HFFc6 (cell line): ENCODE measurements at regions not wholly inside any gene's neighbourhood (a gene's known extent, or its start where the extent isn't known, plus 50 kb on each side); places are given as distances from the start of the nearest gene placed in this dataset.

Experiments
- DNase-seq: peaks from one replicate; pipeline ENCODE4 v3.0.0-alpha.2; 2018
- H3K27ac Mint-ChIP-seq: 2 replicates; pipeline ENCODE4 v1.8.0; 2020; ENCODE audit warnings: mild to moderate bottlenecking, mixed read lengths
- H3K27me3 Mint-ChIP-seq: 2 replicates; pipeline ENCODE4 v1.8.0; 2021; ENCODE audit warnings: mild to moderate bottlenecking, moderate library complexity, mixed read lengths; ENCODE audit not compliant: insufficient read depth
- H3K36me3 Mint-ChIP-seq: 2 replicates; pipeline ENCODE4 v1.8.0; 2021; ENCODE audit warnings: low read depth, mixed read lengths
- H3K4me1 Mint-ChIP-seq: 2 replicates; pipeline ENCODE4 v1.8.0; 2020; ENCODE audit warnings: low read depth, mixed read lengths
- H3K4me3 Mint-ChIP-seq: 2 replicates; pipeline ENCODE4 v1.8.0; 2020; ENCODE audit warnings: mild to moderate bottlenecking, moderate library complexity, mixed read lengths
- H3K9me3 Mint-ChIP-seq: 2 replicates; pipeline ENCODE4 v1.8.0; 2020; ENCODE audit warnings: mild to moderate bottlenecking, mixed read lengths
- CTCF ChIP-seq: fragments of 200-600 bp; sonication (generic); IDR thresholded peaks from 2 replicates; pipeline ENCODE4 v1.5.0; 2021; ENCODE audit warnings: antibody characterized with exemption, mild to moderate bottlenecking

- Mint-ChIP-seq H3K27ac (no peak overlapping the region), H3K9me3 (peaks cover 57% of the 10 kb centered on the region), H3K4me1 (no peaks in the 10 kb centered on the region), H3K27me3 (no peaks in the 10 kb centered on the region), H3K4me3 (no peak overlapping the region), H3K36me3 (no peaks in the 10 kb centered on the region)
- TF ChIP-seq CTCF = no peak
- DNase-seq = no peak
These were observed 145.6 kb upstream of the KLHL1 start for GRCh38 chr13:70253834-70254233.

GRCh38 chr13:70253411-70253810, 145.2 kb upstream of the KLHL1 start:
- H3K4me1 Mint-ChIP-seq = no peaks in the 10 kb centered on the region
- no peak overlapping the region for H3K4me3 Mint-ChIP-seq
- DNase-seq = no peak
- no peak for TF ChIP-seq CTCF
- H3K27me3 Mint-ChIP-seq = no peaks in the 10 kb centered on the region
- no peak overlapping the region for H3K27ac Mint-ChIP-seq
- H3K36me3 Mint-ChIP-seq = no peaks in the 10 kb centered on the region
- peaks cover 59% of the 10 kb centered on the region for H3K9me3 Mint-ChIP-seq

- Mint-ChIP-seq H3K9me3 (peaks cover 45% of the 10 kb centered on the region), H3K36me3 (no peaks in the 10 kb centered on the region), H3K4me3 (no peak overlapping the region), H3K27me3 (no peaks in the 10 kb centered on the region), H3K4me1 (no peaks in the 10 kb centered on the region), H3K27ac (no peak overlapping the region)
- TF ChIP-seq CTCF = no peak
- DNase-seq = no peak
These were observed 141.2 kb upstream of the KLHL1 start for GRCh38 chr13:70249332-70250064.

GRCh38 chr13:70237131-70237530, 128.9 kb upstream of the KLHL1 start:
- H3K27me3 Mint-ChIP-seq = no peaks in the 10 kb centered on the region
- no peak for TF ChIP-seq CTCF

GRCh38 chr13:70235565-70235964, 127.3 kb upstream of the KLHL1 start:
- no peak overlapping the region for H3K27ac Mint-ChIP-seq
- H3K27me3 Mint-ChIP-seq = no peaks in the 10 kb centered on the region
- no peak overlapping the region for H3K4me3 Mint-ChIP-seq
- no peaks in the 10 kb centered on the region for H3K36me3 Mint-ChIP-seq
- no peak for DNase-seq
- no peaks in the 10 kb centered on the region for H3K4me1 Mint-ChIP-seq
- no peak for TF ChIP-seq CTCF
- H3K9me3 Mint-ChIP-seq = peaks cover 46% of the 10 kb centered on the region

More at GRCh38 chr13:70237131-70237530, 128.9 kb upstream of the KLHL1 start:
- no peak for DNase-seq
- Mint-ChIP-seq H3K36me3 (no peaks in the 10 kb centered on the region), H3K4me1 (no peaks in the 10 kb centered on the region), H3K4me3 (no peak overlapping the region), H3K27ac (no peak overlapping the region), H3K9me3 (peaks cover 32% of the 10 kb centered on the region)
